ENCODE measurements at regions not wholly inside any gene's neighbourhood (a gene's known extent, or its start where the extent isn't known, plus 50 kb on each side); places are given as distances from the start of the nearest gene placed in this dataset.

DNA sequence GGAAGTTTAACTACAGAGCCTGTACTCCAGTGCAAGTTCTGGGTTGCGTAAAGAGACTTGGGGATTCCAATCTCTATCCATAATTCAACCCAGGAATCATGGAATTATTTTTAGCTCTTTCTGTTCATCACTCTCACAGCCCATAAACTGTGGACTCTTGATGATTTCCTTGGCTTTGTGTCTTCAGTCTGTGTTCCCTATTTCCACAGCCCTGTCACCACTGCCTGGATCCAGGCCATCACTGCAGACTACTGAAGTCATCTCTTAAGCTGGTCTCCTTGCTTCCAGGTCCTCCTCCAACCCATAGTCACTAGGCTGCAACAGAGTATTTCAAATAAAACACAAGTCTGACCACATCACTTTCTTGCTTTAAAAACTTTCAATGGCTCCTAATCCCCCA is 211.7 kb downstream of the PLK2 start:
- no peak for DNase-seq (ENCODE audit: low spot score)

DNA sequence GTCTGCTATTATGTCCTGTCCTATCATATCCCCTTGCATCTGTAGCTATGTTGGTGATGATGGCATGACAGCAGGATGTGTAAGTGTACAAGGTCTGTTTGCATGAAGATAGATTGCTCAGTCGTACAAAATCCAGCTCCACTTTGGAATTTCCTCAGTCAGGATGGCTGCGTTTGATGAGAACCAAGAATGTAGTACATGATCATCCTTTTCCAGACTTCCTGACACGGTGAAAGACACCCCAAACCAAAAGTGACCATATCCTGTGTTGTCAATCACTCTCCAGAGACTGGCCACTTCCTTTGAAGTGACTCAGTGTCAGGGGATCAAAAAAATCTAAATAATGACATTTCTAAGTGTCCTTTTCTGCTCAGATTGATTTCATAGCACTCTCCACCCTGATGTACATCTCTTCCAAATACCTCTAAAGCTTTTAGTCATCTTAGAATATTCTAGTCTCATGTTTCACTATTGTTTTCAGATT is 213.4 kb downstream of the PLK2 start:
- DNase-seq (ENCODE audit: low spot score) = no peak

DNA sequence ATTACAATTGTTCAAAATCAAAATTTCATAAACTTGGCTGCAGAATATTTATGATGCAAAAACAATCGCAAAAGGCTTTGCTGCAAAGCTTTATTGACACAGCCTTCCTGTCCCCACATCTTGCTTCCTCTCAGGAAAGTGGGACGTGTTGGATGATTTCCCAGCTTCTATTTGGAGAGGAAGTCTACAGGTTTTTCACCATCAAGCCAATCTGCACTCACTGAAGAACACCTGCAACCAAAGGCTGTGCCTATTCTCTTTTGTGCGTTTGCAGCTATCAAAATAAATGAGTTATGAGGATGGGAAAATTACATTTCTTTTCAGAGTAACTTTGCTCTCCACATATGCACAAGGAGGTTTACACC is 214.4 kb downstream of the PLK2 start:
- no peak for DNase-seq (ENCODE audit: low spot score)

DNA sequence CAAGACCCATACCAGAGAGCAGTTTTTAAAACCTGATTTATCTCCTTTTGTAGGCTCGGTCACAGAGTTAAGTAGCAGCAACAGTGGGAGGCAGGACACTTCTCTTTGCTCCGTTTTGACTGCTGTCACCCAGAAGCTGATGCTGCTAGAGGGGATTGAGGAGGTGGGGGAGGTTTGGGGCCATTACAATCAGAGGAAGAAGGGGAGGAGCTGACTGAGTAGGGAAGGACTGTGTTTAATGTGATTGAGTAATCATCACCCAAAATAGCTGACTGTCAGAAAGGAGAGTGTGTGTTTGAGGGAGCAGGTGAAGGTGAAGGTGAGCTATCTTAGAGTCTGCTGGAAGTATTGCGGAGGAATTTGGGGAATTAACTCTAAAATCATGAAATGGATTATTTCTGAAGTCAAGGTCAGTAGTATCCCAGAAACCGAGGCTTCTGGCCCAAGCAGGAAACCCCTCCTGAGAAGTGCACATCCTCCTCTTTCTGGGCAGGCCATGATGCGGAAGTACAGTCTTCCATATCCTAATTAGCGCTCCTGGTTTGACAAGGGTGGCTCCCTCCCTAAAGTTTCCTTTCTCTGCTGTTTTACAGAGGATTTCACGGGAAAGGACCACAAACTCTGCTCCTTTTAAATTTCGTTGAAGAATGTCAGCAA is 214.9 kb downstream of the PLK2 start:
- DNase-seq (ENCODE audit: low spot score) = no peak

DNA sequence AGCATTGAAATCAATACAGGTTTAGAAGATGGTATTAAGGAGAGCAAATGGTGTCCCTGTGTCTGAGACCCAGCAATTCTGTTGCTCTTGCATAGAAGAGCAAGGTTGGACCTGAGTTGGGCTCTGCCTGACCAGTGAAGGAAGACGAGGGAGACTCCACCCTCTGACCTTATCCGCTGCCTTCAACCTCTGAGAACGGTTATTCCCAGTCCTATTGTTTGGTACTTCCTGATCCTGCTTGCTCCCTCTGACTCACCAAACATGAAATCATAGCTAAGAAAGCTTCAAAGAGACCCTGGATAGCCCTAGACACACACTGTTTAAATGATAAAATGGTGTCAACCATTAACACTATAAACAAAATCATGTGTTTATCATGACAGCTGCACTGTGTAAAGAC is 218.5 kb downstream of the PLK2 start:
- DNase-seq (ENCODE audit: low spot score) = no peak

DNA sequence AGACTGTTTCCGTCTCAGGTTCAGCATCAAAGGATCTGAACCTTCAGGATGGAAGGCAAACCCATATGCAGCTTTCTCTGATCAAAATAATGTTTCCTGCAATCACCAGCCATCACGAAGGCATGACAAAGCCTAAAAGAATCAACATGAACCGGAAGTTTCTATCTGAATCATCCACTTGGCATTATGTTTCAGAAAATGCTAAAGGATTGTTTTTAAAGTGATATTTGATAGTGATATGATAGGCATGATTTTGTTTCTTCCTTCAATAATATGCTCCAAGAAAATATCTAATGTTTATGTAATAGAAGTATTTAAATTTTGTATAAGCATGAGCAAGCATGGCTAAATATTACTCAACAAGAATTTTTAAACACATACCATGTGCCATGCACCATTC is 219.6 kb downstream of the PLK2 start:
- DNase-seq (ENCODE audit: low spot score) = no peak

DNA sequence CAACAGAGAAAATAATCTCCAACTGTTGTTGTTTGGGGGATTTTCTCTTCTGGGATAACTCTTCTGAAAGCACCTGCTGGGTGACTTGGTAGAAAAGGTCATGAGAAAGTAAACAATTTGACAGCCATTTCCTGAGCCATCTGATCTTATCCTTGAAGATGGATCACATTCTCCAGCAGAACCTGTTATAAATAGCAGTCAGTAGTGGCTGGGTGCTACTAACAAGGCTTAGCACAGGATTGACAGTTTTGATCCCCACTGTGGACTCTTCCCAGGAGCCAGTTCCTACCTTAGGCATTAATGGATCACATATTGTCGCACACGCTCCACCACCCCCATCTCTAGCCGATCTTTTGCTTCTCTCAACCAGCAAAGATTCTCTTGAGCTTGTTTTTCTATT is 220.2 kb downstream of the PLK2 start:
- DNase-seq (ENCODE audit: low spot score) = no peak

DNA sequence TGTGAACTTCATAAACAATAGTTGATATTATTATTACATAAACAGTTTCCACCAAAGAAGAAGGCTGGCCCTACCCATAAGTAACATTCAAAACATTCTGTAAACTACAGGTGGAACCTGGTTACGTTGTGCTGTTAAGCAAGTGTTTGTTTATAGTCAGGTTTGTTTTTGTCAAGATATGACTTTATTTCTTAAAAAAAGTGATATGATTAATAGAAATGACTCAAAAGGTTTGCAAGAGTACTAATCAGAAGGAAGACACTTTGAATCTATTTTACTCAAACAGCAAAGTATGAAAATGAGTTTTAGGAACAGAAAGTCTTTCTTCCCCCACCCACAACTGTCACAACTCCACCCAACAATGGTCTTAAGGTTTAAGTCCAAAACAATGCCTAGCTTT is 220.8 kb downstream of the PLK2 start:
- no peak for DNase-seq (ENCODE audit: low spot score)

DNA sequence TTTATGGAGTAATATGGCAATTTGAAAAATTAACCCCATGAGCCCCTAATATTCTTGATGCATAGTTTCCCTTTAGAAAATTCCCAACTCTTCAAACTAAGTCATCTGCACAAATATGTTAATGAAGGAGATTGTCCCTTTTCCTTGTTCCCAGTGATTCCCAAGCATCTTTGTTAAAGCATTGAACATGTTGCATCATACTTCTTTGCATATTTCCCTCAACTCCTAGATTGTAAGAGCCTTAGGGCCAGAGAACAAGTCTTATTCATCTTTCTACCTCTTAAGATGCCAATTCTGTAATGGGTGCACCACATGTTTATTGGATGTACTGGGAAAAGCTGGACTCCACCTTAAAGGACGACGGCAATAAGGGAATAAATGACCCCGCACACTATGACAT is 223.4 kb downstream of the PLK2 start:
- no peak for DNase-seq (ENCODE audit: low spot score)

DNA sequence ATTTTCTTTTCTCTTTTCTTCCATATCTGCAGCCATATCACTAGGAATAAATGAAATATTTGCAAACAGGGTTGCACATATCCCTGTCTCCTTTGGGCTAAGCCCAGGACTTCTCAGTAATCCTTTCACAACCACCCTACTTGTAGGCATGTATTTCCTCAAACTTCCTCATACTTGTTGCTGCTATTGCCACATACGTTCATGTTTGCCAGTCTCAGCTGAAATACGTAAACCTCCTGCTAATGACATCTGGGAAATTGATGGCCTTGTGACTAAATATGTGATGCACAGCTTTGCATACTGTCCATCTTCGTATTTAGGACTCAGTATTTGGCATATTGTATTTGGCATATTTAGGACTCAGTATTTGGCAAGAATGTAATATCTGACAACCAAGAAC is 224.6 kb downstream of the PLK2 start:
- DNase-seq (ENCODE audit: low spot score) = no peak

DNA sequence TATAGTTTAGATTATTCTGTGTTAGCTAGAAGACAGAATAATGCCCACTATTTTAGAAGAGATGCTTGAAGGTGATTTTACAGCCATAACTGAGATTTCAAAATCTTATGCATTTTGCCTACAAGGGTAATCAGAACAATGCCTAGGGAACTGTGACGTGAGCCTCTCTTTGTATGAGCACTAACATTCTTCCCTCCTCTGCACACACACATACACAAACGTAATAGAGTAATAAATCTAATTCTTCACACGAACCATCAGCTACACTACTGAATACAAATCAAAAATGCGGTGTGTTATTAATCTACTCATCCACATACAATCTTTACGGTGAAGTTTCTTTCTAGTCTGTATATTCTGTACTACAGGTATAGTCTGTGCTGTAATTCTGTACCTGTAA is 227.8 kb downstream of the PLK2 start:
- no peak for DNase-seq (ENCODE audit: low spot score)

DNA sequence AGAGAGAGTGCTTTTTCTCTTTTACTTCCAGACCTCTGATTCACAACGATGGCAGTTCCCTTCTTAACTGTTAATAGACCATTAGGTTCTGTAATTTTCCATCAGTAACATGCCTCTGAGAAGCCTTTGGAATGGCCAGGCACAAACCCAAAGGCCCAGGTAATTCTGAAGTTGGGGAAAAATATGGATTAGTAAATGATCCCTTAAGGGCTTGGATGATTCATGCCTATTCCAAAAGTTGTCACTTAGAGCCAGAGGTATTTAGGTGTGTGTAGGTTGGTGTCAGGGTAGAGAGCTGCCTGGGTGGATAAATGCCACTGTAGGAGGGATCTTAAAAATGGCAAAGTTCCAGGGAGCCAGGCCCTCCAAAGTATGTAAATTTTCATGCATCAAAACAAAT is 228.8 kb downstream of the PLK2 start:
- DNase-seq (ENCODE audit: low spot score) = no peak

DNA sequence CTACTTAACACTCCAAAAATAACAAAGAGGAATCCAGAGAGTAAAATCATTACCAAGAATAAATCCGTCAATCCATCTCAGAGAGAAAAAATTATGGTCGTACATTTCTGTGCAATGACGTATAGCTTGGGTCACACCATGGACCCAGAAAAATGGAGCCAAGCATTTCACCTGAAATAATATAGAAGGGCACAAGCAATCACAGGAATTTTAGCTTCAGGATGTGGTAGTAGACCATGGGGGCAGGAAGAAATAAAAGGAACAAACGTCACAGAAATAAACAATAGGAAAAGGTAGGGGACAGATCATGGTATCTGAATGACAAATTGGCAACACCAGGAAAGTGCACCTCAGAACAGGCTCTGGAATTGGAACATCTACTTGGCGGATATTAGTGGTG is 231.0 kb downstream of the PLK2 start:
- no peak for DNase-seq (ENCODE audit: low spot score)

DNA sequence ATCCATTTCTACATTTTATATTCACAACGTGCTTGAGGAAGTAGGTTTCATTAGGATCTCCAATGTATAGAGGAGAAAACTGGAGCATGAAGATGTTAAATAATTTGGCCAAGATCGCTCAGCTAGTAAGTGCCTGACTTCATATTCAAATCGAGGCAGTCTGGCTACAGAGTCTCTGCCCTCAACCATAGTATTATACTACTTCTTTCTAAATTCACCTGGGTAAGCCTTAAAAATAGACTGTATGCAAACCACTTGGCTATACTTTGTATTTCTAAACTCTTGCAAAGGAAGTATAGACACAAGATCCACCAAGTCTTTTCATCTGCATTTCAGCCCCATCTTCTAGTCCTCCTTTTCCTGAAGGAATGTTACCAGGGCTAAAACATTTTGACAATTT is 232.0 kb downstream of the PLK2 start:
- DNase-seq (ENCODE audit: low spot score) = no peak

DNA sequence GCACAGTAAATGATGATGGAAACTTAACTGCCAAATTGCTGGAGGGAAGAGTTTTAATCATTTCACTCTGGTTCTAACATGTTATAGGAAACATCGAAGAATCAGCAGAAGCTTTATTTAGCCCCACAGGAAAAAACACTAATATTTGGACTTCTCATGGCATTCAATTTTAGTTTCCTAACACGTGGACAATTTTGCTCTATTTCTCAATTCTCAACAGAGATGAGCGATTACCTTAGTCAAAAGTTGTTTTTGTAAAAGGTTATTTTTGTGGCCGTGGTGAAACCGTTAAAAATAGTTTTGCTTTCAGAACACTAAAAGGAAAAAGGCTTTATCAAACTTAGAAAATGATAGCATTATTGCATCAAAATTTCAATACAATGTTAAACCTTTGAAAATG is 235.2 kb downstream of the PLK2 start:
- DNase-seq (ENCODE audit: low spot score) = no peak

DNA sequence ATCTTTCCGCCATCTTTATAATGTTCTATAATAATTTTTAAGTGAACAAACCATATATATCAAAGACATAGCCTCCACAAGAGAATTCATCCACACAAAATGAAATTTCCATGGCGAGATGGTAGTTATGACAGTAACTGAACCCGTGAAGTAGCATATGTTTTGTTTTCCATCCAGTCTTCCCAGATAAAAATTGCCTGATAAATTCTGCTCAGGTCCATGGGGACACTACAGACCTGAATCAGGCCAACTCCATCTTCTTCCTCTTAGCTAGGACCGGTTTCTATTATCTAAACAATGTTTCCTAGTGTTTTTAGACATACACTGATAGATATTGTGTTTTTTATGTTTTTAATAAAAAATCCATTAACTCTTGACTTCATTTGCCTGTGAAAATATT is 235.7 kb downstream of the PLK2 start:
- no peak for DNase-seq (ENCODE audit: low spot score)

DNA sequence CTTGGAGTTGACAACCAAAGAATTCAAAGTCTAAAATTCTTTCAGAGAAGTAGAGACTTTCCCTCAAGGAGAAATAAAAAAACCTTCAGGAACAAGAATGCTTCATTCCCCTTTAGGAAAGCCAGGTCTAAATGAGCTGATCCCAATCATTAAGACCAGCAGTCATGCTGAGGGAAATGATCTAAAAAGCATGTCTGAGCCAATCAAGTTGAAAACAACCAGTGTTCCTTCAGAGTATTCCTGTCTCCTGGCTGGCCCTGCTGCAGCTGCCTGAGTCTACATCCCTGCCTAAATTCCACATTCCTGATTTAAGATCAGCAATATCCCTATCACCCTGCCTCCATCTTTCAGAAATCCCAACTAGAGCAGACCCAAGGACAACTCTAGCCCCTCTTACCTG is 244.5 kb downstream of the PLK2 start:
- no peak for DNase-seq (ENCODE audit: low spot score)

DNA sequence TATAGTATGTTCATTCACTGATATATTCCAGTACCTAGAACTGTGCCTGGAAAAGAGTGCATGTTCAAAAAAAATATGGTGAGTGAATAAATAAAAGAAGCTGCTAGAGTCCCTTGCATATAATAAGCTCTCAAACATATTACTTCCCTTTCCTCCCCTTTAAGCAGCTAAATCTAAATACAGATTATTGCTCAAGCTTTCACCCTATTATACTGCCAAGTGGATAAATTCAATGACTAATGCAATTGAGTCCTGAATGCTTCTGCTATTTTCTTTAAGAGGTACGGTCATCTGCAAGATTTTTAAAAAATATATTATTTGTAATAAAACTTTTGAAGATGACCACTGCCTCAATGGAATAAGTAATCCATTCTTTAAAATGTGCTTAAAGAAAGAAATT is 248.4 kb downstream of the PLK2 start:
- no peak for DNase-seq (ENCODE audit: low spot score)

DNA sequence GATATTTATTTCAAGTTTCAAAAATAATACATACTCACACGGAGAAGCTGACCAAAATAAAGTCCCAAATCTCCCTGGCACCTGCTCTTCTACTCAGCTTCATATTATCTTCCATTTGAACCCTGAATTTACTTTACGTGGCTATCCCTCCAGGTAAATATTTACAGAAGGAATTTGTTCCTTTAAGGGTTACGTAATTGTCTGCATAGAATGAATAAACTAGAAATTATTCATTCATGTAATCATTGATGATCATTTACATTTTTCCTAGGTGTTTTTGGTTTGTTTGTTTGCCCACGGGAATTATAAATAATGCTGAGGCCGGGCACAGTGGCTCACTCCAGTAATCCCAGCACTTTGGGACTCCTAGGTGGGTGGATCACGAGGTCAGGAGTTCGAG is 251.2 kb downstream of the PLK2 start:
- no peak for DNase-seq (ENCODE audit: low spot score)

DNA sequence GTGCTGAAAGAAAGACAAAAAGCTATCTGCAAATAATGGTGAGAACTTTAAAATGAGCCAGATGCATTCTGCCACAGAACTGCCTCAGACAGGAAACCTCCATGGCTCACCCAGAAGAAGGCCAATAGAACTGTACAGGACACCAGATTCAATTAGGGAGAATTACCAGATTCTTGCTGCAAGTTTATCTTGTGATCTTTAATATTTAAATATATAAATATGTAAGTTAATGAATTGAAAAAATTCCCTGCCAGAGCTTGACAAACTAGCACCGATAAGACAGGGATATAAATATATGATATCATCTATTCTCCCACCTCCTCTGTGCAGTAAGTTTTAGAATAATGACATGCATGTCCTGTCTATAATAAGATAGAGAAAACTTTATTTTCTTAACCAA is 252.8 kb downstream of the PLK2 start:
- no peak for DNase-seq (ENCODE audit: low spot score)

DNA sequence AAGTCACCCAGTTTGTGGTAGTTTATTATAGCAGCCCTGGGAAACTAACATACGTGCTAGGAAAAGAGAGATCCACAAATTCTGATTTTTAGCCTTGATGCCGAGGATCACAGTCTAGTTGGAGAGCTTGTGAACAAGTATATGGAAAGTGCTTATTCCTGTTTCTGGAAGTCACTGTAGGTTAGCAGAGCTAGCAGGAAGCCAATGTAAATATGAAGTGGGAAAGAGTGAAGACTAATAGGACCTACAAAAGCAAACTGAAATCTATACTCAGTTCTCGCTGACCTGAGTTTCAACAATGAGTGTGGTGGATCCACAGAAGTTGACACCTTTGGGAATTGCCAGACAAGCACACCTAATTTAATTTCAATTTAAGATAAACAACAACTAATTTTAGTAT is 254.9 kb downstream of the PLK2 start:
- DNase-seq (ENCODE audit: low spot score) = no peak

DNA sequence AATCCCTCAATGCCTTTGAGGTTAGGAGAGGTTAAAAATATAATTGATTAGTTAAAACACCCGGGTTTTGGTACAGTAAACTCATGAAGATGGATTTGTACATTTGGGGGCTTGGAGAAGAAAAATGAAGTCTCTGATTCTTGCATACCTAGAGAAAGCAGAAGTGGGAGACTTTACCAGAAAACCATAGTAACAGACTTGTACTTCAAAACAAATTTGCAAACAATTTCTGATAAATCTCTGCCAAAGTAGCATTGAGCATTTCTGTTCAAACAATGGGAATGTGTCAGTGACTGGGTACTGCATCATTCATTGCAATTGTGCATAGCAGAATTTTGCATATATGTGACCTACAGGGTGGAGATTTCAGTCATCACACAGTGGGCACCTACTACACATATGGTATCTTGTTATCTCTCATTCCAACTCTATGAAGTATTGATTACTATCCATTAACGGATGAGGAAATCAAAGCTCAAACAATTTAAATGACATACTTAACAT is 256.9 kb downstream of the PLK2 start:
- DNase-seq (ENCODE audit: low spot score) = no peak

DNA sequence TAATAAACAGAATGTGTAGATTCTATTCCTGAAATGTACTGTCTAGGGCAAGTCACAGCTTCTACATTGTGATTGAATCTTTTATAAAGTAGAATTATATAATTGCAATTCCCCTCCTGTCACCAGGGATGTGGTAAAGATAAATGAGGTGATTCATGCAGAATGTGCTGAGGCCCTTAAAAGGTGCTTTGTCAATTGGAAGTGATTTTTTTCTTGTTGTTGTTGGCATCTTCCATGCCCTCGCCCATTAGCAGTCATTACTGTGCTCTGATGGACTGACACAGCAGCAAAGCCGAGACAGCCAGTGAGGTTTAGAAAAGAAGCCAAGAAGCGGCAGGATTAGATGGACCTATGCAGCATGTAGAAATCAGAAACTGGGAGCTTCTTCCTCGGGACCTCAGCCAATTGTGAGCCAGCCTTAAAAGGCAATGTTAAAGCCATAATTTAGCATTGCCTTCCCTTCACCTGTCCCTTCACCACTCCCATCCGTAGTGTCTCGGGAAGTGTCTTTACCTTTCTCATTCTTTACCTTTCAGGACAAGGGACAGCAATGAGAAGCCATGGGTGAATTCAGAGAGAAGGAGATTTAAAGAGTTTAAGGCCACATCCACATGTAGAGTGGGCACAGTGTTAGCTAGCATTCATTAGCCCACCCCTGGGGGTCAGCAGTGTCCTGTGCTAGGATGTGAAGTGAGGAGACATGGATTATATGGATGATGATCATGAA is 257.8 kb downstream of the PLK2 start:
- no peak for DNase-seq (ENCODE audit: low spot score)

DNA sequence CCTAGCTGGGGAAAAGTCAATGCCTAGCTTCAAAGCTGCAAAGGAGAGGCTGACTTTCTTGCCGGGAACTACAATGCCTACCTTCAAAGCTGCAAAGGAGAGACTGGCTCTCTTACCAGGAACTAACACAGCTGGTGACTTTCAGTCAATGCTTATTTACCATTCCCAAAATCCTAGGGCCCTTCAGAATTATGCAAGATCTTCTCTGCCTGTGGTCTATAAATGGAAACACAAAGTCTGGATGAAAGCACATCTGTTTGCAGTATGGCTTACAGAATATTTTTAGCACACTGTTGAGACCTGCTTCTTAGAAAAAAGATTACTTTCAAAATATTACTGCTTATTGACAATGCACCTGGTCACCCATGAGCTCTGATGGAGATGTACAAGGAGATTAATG is 259.4 kb downstream of the PLK2 start:
- DNase-seq (ENCODE audit: low spot score) = no peak

Measured in hematopoietic multipotent progenitor cell treated with erythropoietin and hydrocortisone succinate and interleukin-3 and kit ligand, for 15 days (in vitro differentiated cells).